H1 (cell line): ENCODE measurements at regions not wholly inside any gene's neighbourhood (a gene's known extent, or its start where the extent isn't known, plus 50 kb on each side); places are given as distances from the start of the nearest gene placed in this dataset.

Experiments used
- EP300 ChIP-seq, 2 experiments: IDR thresholded peaks; 1 replicate in 1 of 2; 2 replicates in 1 of 2; pipeline ENCODE4 v1.6.1; 2011 to 2012; ENCODE audit warnings: low read depth in 2 of 2, low read length in 2 of 2, mild to moderate bottlenecking in 2 of 2, borderline replicate concordance in 1 of 2, inconsistent platforms in 1 of 2, moderate library complexity in 1 of 2
- EZH2 ChIP-seq: fragments of 200-600 bp; sonication (generic); IDR thresholded peaks from 2 replicates; pipeline ENCODE4 v1.7.1; 2012; ENCODE audit warnings: low read depth, mild to moderate bottlenecking, moderate library complexity, low read length, inconsistent platforms; ENCODE audit not compliant: severe bottlenecking
- POLR2AphosphoS5 ChIP-seq: IDR thresholded peaks from 2 replicates; pipeline ENCODE4 v1.6.1; 2011; ENCODE audit warnings: low read depth, low read length

GRCh38 chr1:193916452-193916851, 730.0 kb upstream of the B3GALT2 start:
- TF ChIP-seq EZH2 (no peak), POLR2AphosphoS5 (no peak), EP300 (IDR thresholded peaks at IDR 0.05; ENCODE audit: borderline replicate concordance in 1 of 2, low read depth in 2 of 2, low read length in 2 of 2) (no peak)
